ENCODE measurements at regions not wholly inside any gene's neighbourhood (a gene's known extent, or its start where the extent isn't known, plus 50 kb on each side); places are given as distances from the start of the nearest gene placed in this dataset.
"Not testable (repeated sequence)": the region's sequence is repeated elsewhere in the genome, so short reads cannot be mapped to it uniquely, and the experiment has no call there.

- DNase-seq (ENCODE audit: low read depth): no peak
Observed at GRCh38 chr4:138800421-138800820, 215.2 kb upstream of the NOCT start.

- DNase-seq (ENCODE audit: low read depth): no peak
Observed at GRCh38 chr4:138798404-138798803, 217.2 kb upstream of the NOCT start.

- no peak for DNase-seq (ENCODE audit: low read depth)
Observed at GRCh38 chr4:138797646-138798045, 217.9 kb upstream of the NOCT start.

DNA sequence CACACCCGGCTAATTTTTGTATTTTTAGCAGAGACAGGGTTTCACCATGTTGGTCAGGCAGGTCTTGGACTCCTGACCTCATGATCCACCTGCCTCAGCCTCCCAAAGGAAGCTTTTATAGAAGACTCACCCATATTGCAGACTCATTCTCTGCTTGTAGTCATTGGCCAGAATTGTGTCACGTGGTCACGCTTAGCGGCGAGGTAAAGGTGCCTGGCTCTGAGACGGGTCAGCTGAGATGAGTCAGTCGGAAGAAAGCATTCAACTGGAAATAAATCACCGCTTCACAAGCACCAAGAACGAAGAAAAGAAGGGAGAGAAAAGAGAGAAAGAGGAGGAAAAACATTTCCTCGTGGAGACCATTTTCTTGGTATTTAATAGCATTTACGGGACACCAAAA, 218.8 kb upstream of the NOCT start:
- no peak for DNase-seq (ENCODE audit: low read depth)

DNA sequence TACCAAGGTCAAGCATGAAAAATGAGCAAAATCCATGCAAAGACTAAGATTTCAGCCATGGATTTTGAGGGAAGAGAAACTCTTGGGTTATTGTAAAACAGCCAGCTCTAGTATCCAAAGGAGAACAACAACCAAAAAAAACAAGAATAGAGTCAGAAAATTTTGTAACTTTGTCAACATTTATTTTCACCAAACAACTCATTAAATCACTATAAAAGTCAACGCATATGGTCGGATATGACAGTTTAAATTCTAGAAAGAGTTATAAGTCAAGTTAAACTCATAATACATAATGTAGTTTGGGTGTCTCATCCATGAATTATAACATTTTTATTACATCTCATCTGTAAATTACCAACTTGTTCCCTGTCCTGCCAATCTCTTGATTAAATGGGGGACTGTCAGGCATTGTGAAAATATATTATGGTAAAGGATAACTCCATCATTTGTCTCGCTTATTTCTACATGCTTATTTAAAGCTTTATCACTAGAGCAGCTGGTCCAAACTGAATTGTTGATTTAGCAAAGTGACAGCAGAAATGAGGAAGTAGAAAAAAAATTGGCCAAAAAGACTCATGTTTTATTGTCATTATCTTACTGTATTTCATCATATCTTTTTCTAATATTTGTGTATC, 224.8 kb upstream of the NOCT start:
- no peak for DNase-seq (ENCODE audit: low read depth)

DNA sequence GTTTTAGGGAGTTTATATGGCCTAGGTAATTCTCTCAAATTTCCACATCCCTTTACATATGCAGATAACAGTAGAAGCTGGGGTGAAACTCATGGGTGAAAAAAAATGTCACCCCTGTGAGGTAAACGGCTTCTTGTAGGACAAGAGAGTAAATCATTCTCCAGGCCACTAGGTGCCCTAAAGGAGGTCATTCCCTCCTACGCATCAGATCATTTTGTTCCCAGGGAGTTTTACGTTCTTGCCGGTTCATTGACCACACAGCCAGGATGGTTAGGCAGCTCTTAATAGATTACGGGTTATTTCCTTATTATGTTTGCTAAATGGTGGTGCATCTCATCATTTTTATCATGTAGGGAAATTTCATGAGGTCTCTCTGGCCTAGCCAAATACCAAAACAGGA, 225.8 kb upstream of the NOCT start:
- DNase-seq (ENCODE audit: low read depth): no peak

DNA sequence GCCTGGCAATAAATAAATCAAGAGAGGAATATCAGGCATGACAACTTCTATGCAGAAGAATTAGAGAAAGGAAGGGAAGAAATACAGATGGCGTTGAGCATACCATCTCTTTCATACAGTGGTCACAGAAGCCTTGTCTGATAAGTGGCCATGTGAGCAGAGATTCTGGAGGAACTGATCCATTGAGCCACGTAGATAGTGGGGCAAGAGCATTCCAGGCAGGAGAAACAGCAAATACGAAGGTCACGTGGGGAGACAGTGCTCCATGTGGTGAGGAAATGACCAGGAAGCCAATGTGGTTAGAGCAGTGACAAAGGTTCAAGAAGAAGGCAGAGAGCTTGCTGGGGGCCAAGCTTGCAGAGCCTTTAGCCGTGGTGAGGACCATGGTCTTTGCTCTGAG, 226.7 kb upstream of the NOCT start:
- DNase-seq (ENCODE audit: low read depth): no peak

DNA sequence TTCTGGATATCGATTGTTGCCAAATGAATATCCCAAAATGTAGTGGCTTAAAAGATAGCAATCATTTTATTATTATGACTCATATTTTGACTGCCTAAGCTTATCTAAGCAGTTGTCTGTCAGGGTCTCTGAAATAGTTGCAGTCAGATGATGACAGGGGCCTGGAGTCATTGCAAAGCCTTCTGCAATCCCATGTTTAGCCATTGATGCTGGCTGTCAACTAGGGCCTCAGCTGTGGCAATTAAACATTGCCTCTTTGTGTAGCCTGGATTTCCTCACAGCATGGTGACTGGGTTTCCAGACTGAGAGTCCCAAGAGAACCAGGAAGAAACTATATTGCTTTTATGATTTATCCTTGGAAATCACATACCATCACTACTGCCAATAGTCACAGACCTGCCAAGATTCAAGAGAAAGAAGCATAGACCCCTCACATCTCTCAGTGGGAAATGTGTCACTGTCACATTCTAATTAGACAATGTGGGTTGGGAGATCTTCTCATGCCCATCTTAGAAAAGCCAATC, 227.3 kb upstream of the NOCT start:
- DNase-seq (ENCODE audit: low read depth): no peak

DNA sequence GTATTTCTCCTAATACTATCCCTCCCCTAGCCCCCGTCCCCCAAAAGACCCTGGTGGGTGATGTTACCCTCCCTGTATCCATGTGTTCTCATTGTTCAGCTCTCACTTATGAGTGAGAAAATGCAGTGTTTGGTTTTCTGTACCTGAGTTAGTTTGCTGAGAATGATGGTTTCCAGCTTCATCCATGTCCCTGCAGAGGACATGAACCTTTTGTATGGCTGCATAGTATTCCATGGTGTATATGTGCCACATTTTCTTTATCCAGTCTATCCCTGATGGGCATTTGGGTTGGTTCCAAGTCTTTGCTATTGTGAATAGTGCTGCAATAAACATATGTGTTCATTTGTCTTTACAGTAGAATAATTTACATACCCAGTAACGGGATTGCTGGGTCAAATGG, 235.8 kb upstream of the NOCT start:
- not testable (repeated sequence) for DNase-seq (ENCODE audit: low read depth)

- DNase-seq (ENCODE audit: low read depth): no peak
Observed at GRCh38 chr4:138775890-138776289, 239.7 kb upstream of the NOCT start.

GRCh38 chr4:138775489-138775888, 240.1 kb upstream of the NOCT start:
- DNase-seq (ENCODE audit: low read depth): no peak

- no peak for DNase-seq (ENCODE audit: low read depth)
Observed at GRCh38 chr4:138774940-138775339, 240.6 kb upstream of the NOCT start.

DNA sequence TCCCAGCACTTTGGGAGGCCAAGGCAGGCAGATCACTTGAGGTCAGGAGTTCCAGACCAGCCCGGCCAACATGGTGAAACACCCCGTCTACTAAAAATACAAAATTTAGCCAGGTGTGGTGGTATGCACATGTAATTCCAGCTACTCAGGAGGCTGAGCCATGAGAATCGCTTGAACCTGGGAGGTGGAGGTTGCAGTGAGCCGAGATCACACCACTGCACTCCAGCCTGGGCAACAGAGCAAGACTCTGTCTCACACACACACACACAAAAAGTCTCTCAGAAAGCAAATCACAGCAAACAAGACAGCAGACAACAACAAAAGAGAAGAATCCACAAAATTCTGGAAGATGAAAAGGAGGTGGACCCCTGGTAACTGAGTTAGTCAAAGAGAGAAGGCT, 241.5 kb upstream of the NOCT start:
- not testable (repeated sequence) for DNase-seq (ENCODE audit: low read depth)

- DNase-seq (ENCODE audit: low read depth): no peak
Observed at GRCh38 chr4:138773321-138773720, 242.3 kb upstream of the NOCT start.

DNA sequence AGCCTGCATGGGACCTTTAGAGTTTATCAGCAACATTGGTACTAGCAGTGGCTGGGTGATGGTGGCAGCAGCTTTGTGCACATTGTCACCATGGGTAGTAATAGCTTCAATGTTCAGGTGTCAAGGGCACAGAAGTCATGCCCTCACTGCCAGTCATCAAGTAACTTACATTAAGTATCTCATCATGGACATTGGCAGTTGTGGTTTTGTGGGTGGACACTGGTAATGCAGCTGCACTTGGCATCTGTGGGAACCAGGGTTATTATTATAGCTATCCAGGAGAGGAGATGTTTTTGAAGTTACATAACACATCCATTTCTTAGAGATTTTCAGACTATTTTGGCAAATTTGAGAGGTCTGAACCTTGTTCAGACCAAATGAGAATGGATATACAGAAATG, 243.2 kb upstream of the NOCT start:
- DNase-seq (ENCODE audit: low read depth): no peak

GRCh38 chr4:138770818-138771217, 244.8 kb upstream of the NOCT start:
- no peak for DNase-seq (ENCODE audit: low read depth)

DNA sequence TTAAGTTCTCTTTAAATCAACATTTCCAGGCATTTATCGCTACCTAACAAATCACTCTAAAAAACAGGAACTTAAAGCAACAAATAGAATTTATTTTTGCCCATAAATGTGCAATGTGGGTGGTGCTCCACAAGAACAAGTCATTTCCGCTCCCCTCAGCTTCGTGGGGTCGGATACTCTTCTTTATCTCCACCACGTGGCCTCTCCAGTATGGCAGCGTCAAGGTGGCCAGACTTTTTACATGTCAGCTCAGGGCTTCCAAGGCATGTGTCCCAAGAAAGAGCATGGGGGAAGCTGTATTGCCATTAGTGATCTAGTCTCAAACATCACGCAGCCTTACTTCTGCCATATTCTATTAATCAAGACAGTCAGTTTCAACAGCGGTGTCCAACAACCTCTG, 249.2 kb upstream of the NOCT start:
- no peak for DNase-seq (ENCODE audit: low read depth)

DNA sequence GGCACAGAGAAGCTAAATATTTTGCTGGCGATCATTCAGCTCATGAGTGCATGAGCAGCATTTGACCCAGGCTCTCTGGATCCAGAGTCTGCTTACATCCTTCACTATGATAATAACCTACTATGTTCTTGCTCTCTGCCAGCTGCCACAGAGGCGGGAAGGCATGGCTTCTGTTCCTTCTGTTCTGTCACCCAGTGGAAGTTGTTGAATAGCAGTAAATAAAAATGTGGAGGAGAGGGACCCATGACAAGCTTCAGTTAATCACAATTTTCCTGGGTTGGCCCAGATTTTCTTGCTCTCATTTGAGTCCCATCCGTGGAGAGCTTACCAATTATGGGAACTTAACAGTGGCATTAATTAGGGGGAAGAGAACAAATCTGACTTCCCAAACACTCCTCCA, 250.1 kb upstream of the NOCT start:
- no peak for DNase-seq (ENCODE audit: low read depth)

DNA sequence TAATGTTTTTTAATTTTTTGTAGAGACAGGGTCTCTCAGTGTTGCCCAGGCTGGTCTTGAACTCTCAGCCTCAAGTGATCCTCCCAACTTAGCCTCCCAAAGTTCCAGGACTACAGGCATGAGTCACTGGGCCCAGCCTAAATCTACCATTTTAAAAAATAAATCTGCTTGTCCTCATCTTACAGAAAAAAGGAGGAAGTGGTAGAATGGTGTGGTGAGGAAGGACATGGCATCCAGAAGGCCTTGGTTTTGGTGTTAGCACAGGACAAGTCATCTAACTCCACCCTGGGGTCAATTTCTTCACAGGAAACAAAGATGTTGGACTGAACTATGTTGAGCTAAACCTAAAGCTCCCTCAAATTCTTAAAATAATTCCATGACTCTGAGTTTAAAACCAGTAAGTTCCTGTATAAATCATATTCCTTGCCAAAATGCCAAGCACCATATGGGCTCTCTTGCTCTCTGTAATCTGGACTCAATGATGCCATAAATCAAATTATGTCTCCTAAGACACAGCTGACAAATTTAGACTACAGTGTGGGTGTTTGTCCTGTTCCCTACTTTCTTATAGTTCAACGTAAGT, 253.9 kb upstream of the NOCT start:
- DNase-seq (ENCODE audit: low read depth): no peak

- no peak for DNase-seq (ENCODE audit: low read depth)
Observed at GRCh38 chr4:138759554-138759902, 256.1 kb upstream of the NOCT start.

DNA sequence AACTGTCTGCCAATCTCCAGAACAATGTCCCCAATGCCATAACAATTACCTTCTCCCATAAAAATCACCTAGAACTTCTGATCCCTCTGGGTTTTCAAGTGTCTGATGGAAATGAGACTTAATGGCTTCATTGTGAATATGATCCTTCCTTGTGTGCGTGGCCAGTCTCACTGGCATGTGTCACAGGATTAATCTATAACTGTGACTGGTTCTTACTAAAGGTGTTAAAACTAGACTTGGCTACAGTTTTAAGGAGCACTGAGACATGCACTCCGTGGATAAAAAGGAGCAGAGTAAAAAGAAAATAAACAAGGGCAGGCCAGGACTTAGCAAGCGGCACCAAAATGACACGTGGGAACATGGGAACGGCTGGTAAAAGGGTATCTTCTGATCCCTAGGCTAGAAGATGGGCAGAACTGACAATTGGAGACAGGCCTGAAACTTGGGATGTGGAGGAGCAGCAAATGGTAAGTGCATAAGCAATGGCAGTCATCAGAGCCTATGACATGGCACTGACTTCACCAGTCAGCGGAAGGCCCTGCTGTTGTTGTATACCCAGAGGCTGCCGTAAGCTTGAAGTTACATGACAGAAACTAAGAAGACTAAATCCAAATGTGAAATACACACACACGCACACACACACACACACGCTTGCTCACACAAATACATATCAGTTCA, 256.6 kb upstream of the NOCT start:
- no peak for DNase-seq (ENCODE audit: low read depth)

- no peak for DNase-seq (ENCODE audit: low read depth)
Observed at GRCh38 chr4:138758196-138758595, 257.4 kb upstream of the NOCT start.

- no peak for DNase-seq (ENCODE audit: low read depth)
Observed at GRCh38 chr4:138757432-138757831, 258.1 kb upstream of the NOCT start.
